ENCODE measurements at regions not wholly inside any gene's neighbourhood (a gene's known extent, or its start where the extent isn't known, plus 50 kb on each side); places are given as distances from the start of the nearest gene placed in this dataset.

- WGBS (ENCODE audit: insufficient coverage): 20% methylated on average over 1 of the region's 3 CpGs
- POLR2A ChIA-PET: no interaction called here
- no peaks in the 10 kb centered on the region for H3K27me3 ChIP-seq (replicated peaks in 2 of 5; ENCODE audit: control insufficient read depth in 4 of 5, insufficient read depth in 5 of 5, low read length in 4 of 5)
- no peaks in the 10 kb centered on the region for H3K36me3 ChIP-seq (ENCODE audit: control insufficient read depth in 4 of 4, insufficient read depth in 4 of 4, low read length in 3 of 4)
- H3K4me3 ChIP-seq (ENCODE audit: control insufficient read depth in 1 of 7, extremely low read depth in 1 of 7, insufficient read depth in 4 of 7, low read depth in 2 of 7, low read length in 6 of 7): no peak overlapping the region
- CTCF ChIA-PET: no interaction called here
- H3K27ac ChIP-seq (ENCODE audit: insufficient read depth in 1 of 2, low read depth in 1 of 2, low read length in 2 of 2, poor library complexity in 1 of 2, severe bottlenecking in 2 of 2): no peak overlapping the region
- H3K4me1 ChIP-seq (ENCODE audit: control extremely low read depth in 1 of 4, control insufficient read depth in 4 of 4, insufficient read depth in 4 of 4, low read length in 3 of 4): no peaks in the 10 kb centered on the region
- H3K9me3 ChIP-seq (ENCODE audit: control extremely low read depth in 1 of 5, control insufficient read depth in 4 of 5, insufficient read depth in 2 of 5, low read depth in 1 of 5, low read length in 4 of 5): no peaks in the 10 kb centered on the region
- DNase-seq: no peak
These were observed 817.2 kb downstream of the SLITRK1 start for GRCh38 chr13:83065108-83065507.

GRCh38 chr13:83057119-83057518 is 825.2 kb downstream of the SLITRK1 start:
- H3K4me3 ChIP-seq (ENCODE audit: control insufficient read depth in 1 of 7, extremely low read depth in 1 of 7, insufficient read depth in 4 of 7, low read depth in 2 of 7, low read length in 6 of 7): no peak overlapping the region
- no peaks in the 10 kb centered on the region for H3K36me3 ChIP-seq (ENCODE audit: control insufficient read depth in 4 of 4, insufficient read depth in 4 of 4, low read length in 3 of 4)
- ChIA-PET POLR2A (no interaction called here), CTCF (no interaction called here)
- no CpG with 5 or more reads among the region's 1 CpG for WGBS (ENCODE audit: insufficient coverage)
- no peaks in the 10 kb centered on the region for H3K9me3 ChIP-seq (ENCODE audit: control extremely low read depth in 1 of 5, control insufficient read depth in 4 of 5, insufficient read depth in 2 of 5, low read depth in 1 of 5, low read length in 4 of 5)
- H3K27ac ChIP-seq (ENCODE audit: insufficient read depth in 1 of 2, low read depth in 1 of 2, low read length in 2 of 2, poor library complexity in 1 of 2, severe bottlenecking in 2 of 2): no peak overlapping the region
- no peaks in the 10 kb centered on the region for H3K27me3 ChIP-seq (replicated peaks in 2 of 5; ENCODE audit: control insufficient read depth in 4 of 5, insufficient read depth in 5 of 5, low read length in 4 of 5)
- DNase-seq: no peak
- no peaks in the 10 kb centered on the region for H3K4me1 ChIP-seq (ENCODE audit: control extremely low read depth in 1 of 4, control insufficient read depth in 4 of 4, insufficient read depth in 4 of 4, low read length in 3 of 4)

GRCh38 chr13:83056269-83056668 is 826.0 kb downstream of the SLITRK1 start:
- CTCF ChIA-PET: no interaction called here
- WGBS (ENCODE audit: insufficient coverage): no CpG with 5 or more reads among the region's 3 CpGs

GRCh38 chr13:83048419-83048818 is 833.9 kb downstream of the SLITRK1 start:
- no peaks in the 10 kb centered on the region for H3K9me3 ChIP-seq (ENCODE audit: control extremely low read depth in 1 of 5, control insufficient read depth in 4 of 5, insufficient read depth in 2 of 5, low read depth in 1 of 5, low read length in 4 of 5)
- ChIA-PET CTCF (no interaction called here), POLR2A (no interaction called here)
- H3K27me3 ChIP-seq (replicated peaks in 2 of 5; ENCODE audit: control insufficient read depth in 4 of 5, insufficient read depth in 5 of 5, low read length in 4 of 5): no peaks in the 10 kb centered on the region
- no peaks in the 10 kb centered on the region for H3K36me3 ChIP-seq (ENCODE audit: control insufficient read depth in 4 of 4, insufficient read depth in 4 of 4, low read length in 3 of 4)
- no CpG with 5 or more reads among the region's 1 CpG for WGBS (ENCODE audit: insufficient coverage)
- DNase-seq: no peak
- H3K4me3 ChIP-seq (ENCODE audit: control insufficient read depth in 1 of 7, extremely low read depth in 1 of 7, insufficient read depth in 4 of 7, low read depth in 2 of 7, low read length in 6 of 7): no peak overlapping the region
- H3K27ac ChIP-seq (ENCODE audit: insufficient read depth in 1 of 2, low read depth in 1 of 2, low read length in 2 of 2, poor library complexity in 1 of 2, severe bottlenecking in 2 of 2): no peak overlapping the region
- H3K4me1 ChIP-seq (ENCODE audit: control extremely low read depth in 1 of 4, control insufficient read depth in 4 of 4, insufficient read depth in 4 of 4, low read length in 3 of 4): no peaks in the 10 kb centered on the region

More at GRCh38 chr13:83056269-83056668, 826.0 kb downstream of the SLITRK1 start:
- no peak for DNase-seq
- POLR2A ChIA-PET: no interaction called here
- no peak overlapping the region for H3K27ac ChIP-seq (ENCODE audit: insufficient read depth in 1 of 2, low read depth in 1 of 2, low read length in 2 of 2, poor library complexity in 1 of 2, severe bottlenecking in 2 of 2)
- H3K27me3 ChIP-seq (replicated peaks in 2 of 5; ENCODE audit: control insufficient read depth in 4 of 5, insufficient read depth in 5 of 5, low read length in 4 of 5): no peaks in the 10 kb centered on the region
- H3K4me1 ChIP-seq (ENCODE audit: control extremely low read depth in 1 of 4, control insufficient read depth in 4 of 4, insufficient read depth in 4 of 4, low read length in 3 of 4): no peaks in the 10 kb centered on the region
- no peaks in the 10 kb centered on the region for H3K36me3 ChIP-seq (ENCODE audit: control insufficient read depth in 4 of 4, insufficient read depth in 4 of 4, low read length in 3 of 4)
- H3K4me3 ChIP-seq (ENCODE audit: control insufficient read depth in 1 of 7, extremely low read depth in 1 of 7, insufficient read depth in 4 of 7, low read depth in 2 of 7, low read length in 6 of 7): no peak overlapping the region
- no peaks in the 10 kb centered on the region for H3K9me3 ChIP-seq (ENCODE audit: control extremely low read depth in 1 of 5, control insufficient read depth in 4 of 5, insufficient read depth in 2 of 5, low read depth in 1 of 5, low read length in 4 of 5)

GRCh38 chr13:83024955-83025594 is 857.2 kb downstream of the SLITRK1 start:
- Histone ChIP-seq H3K4me1 (ENCODE audit: control extremely low read depth in 1 of 4, control insufficient read depth in 4 of 4, insufficient read depth in 4 of 4, low read length in 3 of 4) (no peaks in the 10 kb centered on the region), H3K9me3 (ENCODE audit: control extremely low read depth in 1 of 5, control insufficient read depth in 4 of 5, insufficient read depth in 2 of 5, low read depth in 1 of 5, low read length in 4 of 5) (peaks cover 0 to 3% (median 0%) of the 10 kb centered on the region in 5 experiments), H3K27ac (ENCODE audit: insufficient read depth in 1 of 2, low read depth in 1 of 2, low read length in 2 of 2, poor library complexity in 1 of 2, severe bottlenecking in 2 of 2) (no peak overlapping the region), H3K4me3 (ENCODE audit: control insufficient read depth in 1 of 7, extremely low read depth in 1 of 7, insufficient read depth in 4 of 7, low read depth in 2 of 7, low read length in 6 of 7) (no peak overlapping the region), H3K36me3 (ENCODE audit: control insufficient read depth in 4 of 4, insufficient read depth in 4 of 4, low read length in 3 of 4) (no peaks in the 10 kb centered on the region), H3K27me3 (replicated peaks in 2 of 5; ENCODE audit: control insufficient read depth in 4 of 5, insufficient read depth in 5 of 5, low read length in 4 of 5) (no peaks in the 10 kb centered on the region)
- CTCF ChIA-PET: no interaction called here
- WGBS (ENCODE audit: insufficient coverage): 100% methylated on average over 1 of the region's 1 CpG
- DNase-seq: no peak
- POLR2A ChIA-PET: no interaction called here

- DNase-seq: no peak
- H3K27me3 ChIP-seq (replicated peaks in 2 of 5; ENCODE audit: control insufficient read depth in 4 of 5, insufficient read depth in 5 of 5, low read length in 4 of 5): no peaks in the 10 kb centered on the region
- H3K27ac ChIP-seq (ENCODE audit: insufficient read depth in 1 of 2, low read depth in 1 of 2, low read length in 2 of 2, poor library complexity in 1 of 2, severe bottlenecking in 2 of 2): no peak overlapping the region
- ChIA-PET CTCF (no interaction called here), POLR2A (no interaction called here)
- H3K4me1 ChIP-seq (ENCODE audit: control extremely low read depth in 1 of 4, control insufficient read depth in 4 of 4, insufficient read depth in 4 of 4, low read length in 3 of 4): no peaks in the 10 kb centered on the region
- H3K36me3 ChIP-seq (ENCODE audit: control insufficient read depth in 4 of 4, insufficient read depth in 4 of 4, low read length in 3 of 4): no peaks in the 10 kb centered on the region
- H3K4me3 ChIP-seq (ENCODE audit: control insufficient read depth in 1 of 7, extremely low read depth in 1 of 7, insufficient read depth in 4 of 7, low read depth in 2 of 7, low read length in 6 of 7): no peak overlapping the region
- no CpG with 5 or more reads among the region's 1 CpG for WGBS (ENCODE audit: insufficient coverage)
- H3K9me3 ChIP-seq (ENCODE audit: control extremely low read depth in 1 of 5, control insufficient read depth in 4 of 5, insufficient read depth in 2 of 5, low read depth in 1 of 5, low read length in 4 of 5): peaks cover 0 to 3% (median 0%) of the 10 kb centered on the region in 5 experiments
These were observed 858.0 kb downstream of the SLITRK1 start for GRCh38 chr13:83024232-83024631.

- Histone ChIP-seq H3K36me3 (ENCODE audit: control insufficient read depth in 4 of 4, insufficient read depth in 4 of 4, low read length in 3 of 4) (no peaks in the 10 kb centered on the region), H3K4me3 (ENCODE audit: control insufficient read depth in 1 of 7, extremely low read depth in 1 of 7, insufficient read depth in 4 of 7, low read depth in 2 of 7, low read length in 6 of 7) (no peak overlapping the region), H3K4me1 (ENCODE audit: control extremely low read depth in 1 of 4, control insufficient read depth in 4 of 4, insufficient read depth in 4 of 4, low read length in 3 of 4) (no peaks in the 10 kb centered on the region), H3K27ac (ENCODE audit: insufficient read depth in 1 of 2, low read depth in 1 of 2, low read length in 2 of 2, poor library complexity in 1 of 2, severe bottlenecking in 2 of 2) (no peak overlapping the region), H3K27me3 (replicated peaks in 2 of 5; ENCODE audit: control insufficient read depth in 4 of 5, insufficient read depth in 5 of 5, low read length in 4 of 5) (no peaks in the 10 kb centered on the region), H3K9me3 (ENCODE audit: control extremely low read depth in 1 of 5, control insufficient read depth in 4 of 5, insufficient read depth in 2 of 5, low read depth in 1 of 5, low read length in 4 of 5) (peaks cover 0 to 1% (median 0%) of the 10 kb centered on the region in 5 experiments)
- CTCF ChIA-PET: no interaction called here
- POLR2A ChIA-PET: no interaction called here
- 97% methylated on average over 3 of the region's 4 CpGs for WGBS (ENCODE audit: insufficient coverage)
- DNase-seq: no peak
These were observed 862.3 kb downstream of the SLITRK1 start for GRCh38 chr13:83019986-83020385.

Measured in common myeloid progenitor, CD34-positive (primary cell).